ENCODE measurements at regions not wholly inside any gene's neighbourhood (a gene's known extent, or its start where the extent isn't known, plus 50 kb on each side); places are given as distances from the start of the nearest gene placed in this dataset.

DNA sequence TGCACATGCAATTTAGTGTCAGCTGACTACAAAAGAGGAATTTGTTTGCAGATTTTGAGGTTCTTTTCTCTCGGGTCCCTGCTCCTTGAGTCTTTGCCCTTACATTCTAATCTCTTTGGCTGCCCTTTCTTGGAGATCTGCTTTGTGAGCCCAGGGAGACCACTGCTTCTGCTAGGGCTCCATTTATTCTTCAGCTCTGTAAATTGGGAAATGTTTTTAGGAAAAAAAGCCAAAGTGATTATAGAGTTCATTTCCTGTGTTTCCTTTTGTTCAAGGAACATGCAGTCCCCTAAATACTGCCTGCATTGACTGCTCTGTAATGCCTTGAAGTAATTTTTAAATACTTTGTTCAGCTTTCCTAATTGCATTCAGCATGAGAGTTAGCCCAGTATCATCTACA, 197.4 kb downstream of the CSNK1G3 start:
- no peak for DNase-seq (ENCODE audit: low read depth in 1 of 2, low spot score in 2 of 2)
- no peaks in the 10 kb centered on the region for H3K36me3 ChIP-seq (ENCODE audit: control insufficient read depth in 2 of 4, insufficient read depth in 4 of 4, low read length in 3 of 4)
- no peak overlapping the region for H2AK5ac ChIP-seq (ENCODE audit: low read depth, low read length)
- no peak overlapping the region for H4K8ac ChIP-seq (ENCODE audit: extremely low read depth, insufficient read depth, low read length)
- H2BK120ac ChIP-seq (replicated peaks; ENCODE audit: low read depth, low read length) = no peak overlapping the region
- no peak overlapping the region for H2BK5ac ChIP-seq (ENCODE audit: low read depth, low read length)
- H2BK20ac ChIP-seq (ENCODE audit: low read length) = no peak overlapping the region
- no peak overlapping the region for H3K18ac ChIP-seq (ENCODE audit: extremely low read depth, low read length)
- H3K27me3 ChIP-seq (replicated peaks in 1 of 4; ENCODE audit: control insufficient read depth in 3 of 4, extremely low read depth in 1 of 4, insufficient read depth in 3 of 4, low read length in 3 of 4) = no peaks in the 10 kb centered on the region
- H2AFZ ChIP-seq (ENCODE audit: low read length) = 0 out of 2 replicates have a peak overlapping the region, but pooled peaks have one; percentile 17
- no peak overlapping the region for H4K91ac ChIP-seq (replicated peaks; ENCODE audit: insufficient read length, low read length)
- no peaks in the 10 kb centered on the region for H3K23me2 ChIP-seq (ENCODE audit: low read depth, low read length)
- TF ChIP-seq TAF7 (optimal IDR thresholded peaks at IDR 0.05; ENCODE audit: borderline replicate concordance, low read depth, low read length) (no peak), CREB1 (IDR thresholded peaks at IDR 0.05) (no peak), POLR2A (IDR thresholded peaks at IDR 0.05; ENCODE audit: control extremely low read depth in 1 of 2, low read depth in 2 of 2, low read length in 2 of 2) (no peak), HDAC2 (IDR thresholded peaks at IDR 0.05; ENCODE audit: borderline replicate concordance in 1 of 2, low read depth in 2 of 2, low read length in 2 of 2) (no peak), RAD21 (IDR thresholded peaks at IDR 0.05 in 1 of 2, conservative IDR thresholded peaks at IDR 0.05 in 1 of 2; ENCODE audit: low read depth in 2 of 2, low read length in 2 of 2) (no peak), CBX5 (IDR thresholded peaks at IDR 0.05; ENCODE audit: low read depth, low read length) (no peak)
- TF ChIP-seq, protein P1, sequence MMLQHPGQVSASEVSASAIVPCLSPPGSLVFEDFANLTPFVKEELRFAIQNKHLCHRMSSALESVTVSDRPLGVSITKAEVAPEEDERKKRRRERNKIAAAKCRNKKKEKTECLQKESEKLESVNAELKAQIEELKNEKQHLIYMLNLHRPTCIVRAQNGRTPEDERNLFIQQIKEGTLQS (IDR thresholded peaks at IDR 0.05; ENCODE audit: insufficient read depth, low read depth, low read length) = no peak
- ChIA-PET POLR2A (ENCODE audit: partially characterized antibody) (no interaction called here), CTCF (ENCODE audit: partially characterized antibody) (interaction anchor here (0.9 to 1.0 kb wide), 2 partner anchors 11 to 38 kb away, joined by 3 read pairs; no protein-coding TSS in a partner anchor)
- no peak overlapping the region for H3K4ac ChIP-seq (replicated peaks; ENCODE audit: insufficient read length, low read depth, low read length)
- H2BK12ac ChIP-seq (ENCODE audit: low read depth, low read length) = no peak overlapping the region
- no peak overlapping the region for H4K5ac ChIP-seq (ENCODE audit: insufficient read length, low read depth, low read length)
- no peaks in the 10 kb centered on the region for H3K79me2 ChIP-seq (ENCODE audit: control insufficient read depth in 1 of 2, insufficient read depth in 2 of 2, low read length in 2 of 2)
- FAIRE-seq = no peak
- no peaks in the 10 kb centered on the region for H3K79me1 ChIP-seq (ENCODE audit: low read depth, low read length)
- no peaks in the 10 kb centered on the region for H3K4me1 ChIP-seq (replicated peaks in 1 of 4; ENCODE audit: control insufficient read depth in 3 of 4, insufficient read depth in 4 of 4, low read length in 3 of 4)
- WGBS, 2 experiments (ENCODE audit: extremely low coverage in 1 of 2, insufficient coverage in 1 of 2, insufficient read length in 1 of 2, insufficient replicate concordance in 2 of 2, low coverage in 1 of 2, low lambda C conversion rate in 2 of 2, missing lambda C conversion rate in 1 of 2) = 79% methylated on average over 1 of the region's 1 CpG; no CpG with 5 or more reads in 1 of the 2 experiments
- H3K4me3 ChIP-seq (ENCODE audit: extremely low read depth in 1 of 4, insufficient read depth in 2 of 4, low read depth in 3 of 4, low read length in 4 of 4) = no peak overlapping the region
- no peak overlapping the region for H3K4me2 ChIP-seq (ENCODE audit: insufficient read depth in 1 of 2, low read depth in 2 of 2, low read length in 2 of 2)
- no peak overlapping the region for H3K56ac ChIP-seq (replicated peaks; ENCODE audit: insufficient read length, low read depth, low read length)
- H3K27ac ChIP-seq (ENCODE audit: low read depth, low read length) = no peak overlapping the region
- H2BK15ac ChIP-seq (ENCODE audit: low read length) = no peak overlapping the region
- H3K9me3 ChIP-seq (ENCODE audit: insufficient read depth in 2 of 2, low read depth in 1 of 2, low read length in 1 of 2) = no peaks in the 10 kb centered on the region
- H3K14ac ChIP-seq (ENCODE audit: insufficient read length) = no peak overlapping the region
- H3K23ac ChIP-seq (ENCODE audit: insufficient read length) = no peak overlapping the region
- H3K9ac ChIP-seq (replicated peaks in 1 of 4; ENCODE audit: extremely low read depth in 1 of 4, low read depth in 3 of 4, low read length in 3 of 4) = no peak overlapping the region
- H4K20me1 ChIP-seq (replicated peaks in 1 of 2; ENCODE audit: control insufficient read depth in 1 of 2, insufficient read depth in 2 of 2, low read length in 2 of 2) = no peaks in the 10 kb centered on the region

All from H1 (cell line).